MM.1S (cell line): ENCODE measurements at regions not wholly inside any gene's neighbourhood (a gene's known extent, or its start where the extent isn't known, plus 50 kb on each side); places are given as distances from the start of the nearest gene placed in this dataset.

Experiments
- DNase-seq: peaks from one replicate; pipeline ENCODE4 v3.0.0-alpha.2; 2015
- H2AFZ ChIP-seq: fragments of 300-600 bp; sonication (generic); 2 replicates; pipeline ENCODE4 v1.6.0; 2016; ENCODE audit warnings: antibody characterized with exemption, low read length
- H3F3A ChIP-seq: fragments of 300-600 bp; sonication (generic); 2 replicates; pipeline ENCODE4 v1.6.1; 2016; ENCODE audit warnings: mild to moderate bottlenecking, antibody characterized with exemption, low read length, moderate library complexity, mixed read lengths; ENCODE audit not compliant: insufficient read depth
- H3K27ac ChIP-seq: fragments of 300-600 bp; sonication (generic); 2 replicates; pipeline ENCODE4 v1.5.1; 2016; ENCODE audit warnings: mild to moderate bottlenecking, low read length
- H3K27me3 ChIP-seq: fragments of 300-600 bp; sonication (generic); replicated peaks from 2 replicates; pipeline ENCODE4 v1.6.0; 2016; ENCODE audit warnings: low read length; ENCODE audit not compliant: insufficient read depth
- H3K36me3 ChIP-seq: fragments of 300-600 bp; sonication (generic); replicated peaks from 2 replicates; pipeline ENCODE4 v1.6.1; 2016; ENCODE audit warnings: mild to moderate bottlenecking, low read length, mixed read lengths; ENCODE audit not compliant: insufficient read depth
- H3K4me1 ChIP-seq: fragments of 300-600 bp; sonication (generic); 2 replicates; pipeline ENCODE4 v1.6.1; 2016; ENCODE audit warnings: low read length, mixed read lengths
- H3K4me2 ChIP-seq: fragments of 300-600 bp; sonication (generic); 2 replicates; pipeline ENCODE4 v1.6.0; 2016; ENCODE audit warnings: low read depth, low read length
- H3K4me3 ChIP-seq: fragments of 300-600 bp; sonication (generic); 2 replicates; pipeline ENCODE4 v1.5.1; 2016; ENCODE audit warnings: low read length, mixed read lengths
- H3K79me2 ChIP-seq: fragments of 300-600 bp; sonication (generic); 2 replicates; pipeline ENCODE4 v1.6.1; 2016; ENCODE audit warnings: mixed run types, low read length, mixed read lengths
- H3K9ac ChIP-seq: fragments of 300-600 bp; sonication (generic); 2 replicates; pipeline ENCODE4 v1.6.1; 2016; ENCODE audit warnings: low read length, mixed read lengths
- H3K9me2 ChIP-seq: fragments of 300-600 bp; sonication (generic); replicated peaks from 2 replicates; pipeline ENCODE4 v1.6.1; 2016; ENCODE audit warnings: mild to moderate bottlenecking, low read length, mixed read lengths; ENCODE audit not compliant: insufficient read depth
- H3K9me3 ChIP-seq: fragments of 300-600 bp; sonication (generic); replicated peaks from 2 replicates; pipeline ENCODE4 v1.6.1; 2016; ENCODE audit warnings: mild to moderate bottlenecking, low read length, mixed read lengths; ENCODE audit not compliant: insufficient read depth
- H4K20me1 ChIP-seq: fragments of 300-600 bp; sonication (generic); 2 replicates; pipeline ENCODE4 v1.6.1; 2016; ENCODE audit warnings: mild to moderate bottlenecking, low read length, moderate library complexity, mixed read lengths; ENCODE audit not compliant: insufficient read depth
- EZH2 ChIP-seq: fragments of 300-600 bp; sonication (generic); optimal IDR thresholded peaks from 2 replicates; pipeline ENCODE3; 2017; ENCODE audit warnings: low read depth, mild to moderate bottlenecking, antibody characterized with exemption, low read length, mixed read lengths
- EZH2phosphoT487 ChIP-seq: fragments of 300-600 bp; sonication (generic); IDR thresholded peaks from 2 replicates; pipeline ENCODE4 v1.6.1; 2018; ENCODE audit warnings: antibody characterized with exemption, low read length
- TF ChIP-seq, protein P1 (sequence below): fragments of 300-600 bp; sonication (generic); IDR thresholded peaks from 2 replicates; pipeline ENCODE4 v1.5.1; 2016; ENCODE audit warnings: antibody characterized with exemption, low read length, mixed read lengths

DNA sequence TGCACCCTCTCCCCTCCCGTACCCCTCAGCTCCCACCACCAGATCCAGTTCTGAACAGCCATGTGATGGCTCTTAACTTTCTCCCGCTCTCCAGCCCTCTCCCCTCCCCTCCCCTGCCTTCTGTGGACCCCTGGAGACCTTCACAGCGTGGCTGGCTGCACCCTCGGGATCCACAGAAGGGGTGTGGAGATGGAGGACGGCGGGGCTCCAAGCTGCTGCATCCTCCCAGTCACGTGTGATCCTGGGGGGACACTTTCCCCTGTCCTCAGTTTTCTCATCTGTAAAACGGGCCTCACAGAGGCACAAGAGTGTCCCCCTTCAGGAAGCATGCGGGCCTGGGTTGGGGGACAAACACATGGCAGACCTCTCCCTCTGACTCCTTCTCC is 276.0 kb upstream of the MVB12B start:
- Histone ChIP-seq H3K79me2 (no peaks in the 10 kb centered on the region), H3K4me1 (no peaks in the 10 kb centered on the region), H4K20me1 (no peaks in the 10 kb centered on the region), H3K9me2 (no peaks in the 10 kb centered on the region), H3K27ac (no peak overlapping the region), H3K9ac (no peak overlapping the region), H3K36me3 (no peaks in the 10 kb centered on the region), H3K27me3 (peaks cover 59% of the 10 kb centered on the region), H3K4me3 (no peak overlapping the region), H2AFZ (no peak overlapping the region), H3K4me2 (no peak overlapping the region), H3F3A (no peaks in the 10 kb centered on the region), H3K9me3 (no peaks in the 10 kb centered on the region)
- no peak for DNase-seq
- TF ChIP-seq EZH2: no peak
- TF ChIP-seq, protein P1, sequence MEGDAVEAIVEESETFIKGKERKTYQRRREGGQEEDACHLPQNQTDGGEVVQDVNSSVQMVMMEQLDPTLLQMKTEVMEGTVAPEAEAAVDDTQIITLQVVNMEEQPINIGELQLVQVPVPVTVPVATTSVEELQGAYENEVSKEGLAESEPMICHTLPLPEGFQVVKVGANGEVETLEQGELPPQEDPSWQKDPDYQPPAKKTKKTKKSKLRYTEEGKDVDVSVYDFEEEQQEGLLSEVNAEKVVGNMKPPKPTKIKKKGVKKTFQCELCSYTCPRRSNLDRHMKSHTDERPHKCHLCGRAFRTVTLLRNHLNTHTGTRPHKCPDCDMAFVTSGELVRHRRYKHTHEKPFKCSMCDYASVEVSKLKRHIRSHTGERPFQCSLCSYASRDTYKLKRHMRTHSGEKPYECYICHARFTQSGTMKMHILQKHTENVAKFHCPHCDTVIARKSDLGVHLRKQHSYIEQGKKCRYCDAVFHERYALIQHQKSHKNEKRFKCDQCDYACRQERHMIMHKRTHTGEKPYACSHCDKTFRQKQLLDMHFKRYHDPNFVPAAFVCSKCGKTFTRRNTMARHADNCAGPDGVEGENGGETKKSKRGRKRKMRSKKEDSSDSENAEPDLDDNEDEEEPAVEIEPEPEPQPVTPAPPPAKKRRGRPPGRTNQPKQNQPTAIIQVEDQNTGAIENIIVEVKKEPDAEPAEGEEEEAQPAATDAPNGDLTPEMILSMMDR: no peak
- TF ChIP-seq EZH2phosphoT487: no peak

DNA sequence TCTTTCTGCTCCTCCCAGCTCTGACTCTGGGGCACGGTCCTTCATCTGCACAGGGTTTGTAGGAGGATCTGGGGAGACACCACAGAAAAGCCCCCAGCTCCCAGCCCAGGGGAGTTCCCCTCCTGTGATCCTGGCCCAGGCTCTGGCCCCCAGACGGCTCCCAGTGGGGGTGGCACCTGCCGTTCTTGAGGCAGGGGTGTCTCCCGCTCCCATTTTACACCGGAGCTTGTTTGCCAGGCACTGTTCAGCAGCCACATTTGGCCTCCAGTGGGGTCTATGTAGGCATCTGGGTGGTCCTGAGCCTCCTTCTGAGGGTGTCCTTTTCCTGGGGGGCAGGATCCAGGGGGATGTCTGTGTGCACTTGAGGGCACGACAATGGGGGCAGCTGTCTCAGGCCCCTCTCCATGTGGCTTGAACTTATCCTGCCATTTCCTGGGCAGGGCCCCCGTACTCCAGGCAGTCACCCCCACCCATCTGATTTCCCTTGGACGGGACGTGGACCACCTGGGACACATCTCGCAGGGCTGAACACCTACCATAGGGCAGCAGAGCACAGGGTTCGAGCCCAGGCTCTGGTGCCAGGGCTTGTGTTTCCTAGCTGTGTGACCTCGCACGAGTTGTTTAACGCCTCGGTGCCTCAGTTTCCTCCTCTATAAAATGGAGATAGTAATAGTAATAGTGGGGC is 275.0 kb upstream of the MVB12B start:
- no peaks in the 10 kb centered on the region for H3K36me3 ChIP-seq
- no peak overlapping the region for H3K27ac ChIP-seq
- H3K9me3 ChIP-seq: no peaks in the 10 kb centered on the region
- no peak overlapping the region for H3K9ac ChIP-seq
- H3K9me2 ChIP-seq: no peaks in the 10 kb centered on the region
- TF ChIP-seq EZH2 (no peak), EZH2phosphoT487 (no peak)
- TF ChIP-seq, protein P1: no peak
- no peaks in the 10 kb centered on the region for H3F3A ChIP-seq
- no peak overlapping the region for H2AFZ ChIP-seq
- peaks cover 66% of the 10 kb centered on the region for H3K27me3 ChIP-seq
- no peaks in the 10 kb centered on the region for H4K20me1 ChIP-seq
- H3K4me3 ChIP-seq: no peak overlapping the region
- H3K4me2 ChIP-seq: no peak overlapping the region
- no peak for DNase-seq
- H3K79me2 ChIP-seq: no peaks in the 10 kb centered on the region
- no peaks in the 10 kb centered on the region for H3K4me1 ChIP-seq

DNA sequence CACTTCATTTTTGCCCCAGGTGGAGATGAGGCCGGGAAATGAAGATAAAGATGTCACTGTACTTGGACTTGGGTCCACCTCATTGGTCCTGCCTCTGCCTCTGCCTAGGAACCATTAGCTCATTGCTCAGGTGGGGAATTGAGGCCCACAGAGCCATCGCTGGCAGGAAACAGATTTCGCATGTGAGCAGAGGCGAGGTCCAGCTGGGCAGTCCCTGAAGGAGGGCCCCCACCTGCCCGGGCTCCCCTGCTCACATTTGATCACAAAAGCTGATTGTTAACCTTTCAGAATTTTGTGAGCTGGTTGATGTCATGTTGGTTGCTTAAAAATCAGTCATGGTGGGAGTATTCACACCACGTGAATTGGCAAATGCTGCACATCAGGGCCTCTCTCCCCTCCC is 273.8 kb upstream of the MVB12B start:
- no peak overlapping the region for H3K4me2 ChIP-seq
- H3K9me3 ChIP-seq: no peaks in the 10 kb centered on the region
- no peak for DNase-seq
- no peaks in the 10 kb centered on the region for H3K79me2 ChIP-seq
- no peak overlapping the region for H3K9ac ChIP-seq
- no peaks in the 10 kb centered on the region for H4K20me1 ChIP-seq
- no peaks in the 10 kb centered on the region for H3F3A ChIP-seq
- H3K4me1 ChIP-seq: no peaks in the 10 kb centered on the region
- no peak for TF ChIP-seq EZH2phosphoT487
- no peaks in the 10 kb centered on the region for H3K36me3 ChIP-seq
- H2AFZ ChIP-seq: no peak overlapping the region
- peaks cover 78% of the 10 kb centered on the region for H3K27me3 ChIP-seq
- no peaks in the 10 kb centered on the region for H3K9me2 ChIP-seq
- no peak overlapping the region for H3K4me3 ChIP-seq
- no peak overlapping the region for H3K27ac ChIP-seq

DNA sequence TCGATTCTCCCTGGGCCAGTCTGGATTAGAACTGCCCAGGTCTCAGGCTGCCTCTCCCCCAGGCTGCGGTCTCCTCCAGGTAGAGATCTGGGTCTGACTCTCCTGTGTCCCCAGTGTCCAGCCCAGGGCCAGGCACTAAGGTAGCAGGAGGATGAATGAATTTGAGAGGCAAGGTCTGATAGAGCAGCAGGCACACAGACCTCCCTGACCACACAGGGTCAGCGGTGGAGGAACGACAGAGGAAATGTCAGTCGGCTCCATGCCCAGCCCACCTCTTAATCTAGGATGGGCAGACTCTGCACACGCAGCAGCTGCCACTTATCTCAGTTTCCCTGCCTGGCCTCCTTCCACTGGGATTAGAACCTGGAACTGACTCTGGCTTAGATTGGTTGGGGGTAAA is 272.7 kb upstream of the MVB12B start:
- Histone ChIP-seq H3K27ac (no peak overlapping the region), H3F3A (no peaks in the 10 kb centered on the region), H3K27me3 (peaks cover 88% of the 10 kb centered on the region), H2AFZ (no peak overlapping the region), H3K4me3 (no peak overlapping the region), H3K36me3 (no peaks in the 10 kb centered on the region), H3K4me2 (no peak overlapping the region), H3K4me1 (no peaks in the 10 kb centered on the region), H3K79me2 (no peaks in the 10 kb centered on the region), H3K9me3 (no peaks in the 10 kb centered on the region), H4K20me1 (no peaks in the 10 kb centered on the region), H3K9ac (no peak overlapping the region), H3K9me2 (no peaks in the 10 kb centered on the region)
- no peak for DNase-seq
- TF ChIP-seq, protein P1: no peak
- TF ChIP-seq EZH2phosphoT487 (no peak), EZH2 (no peak)
